GM10248 (cell line): ENCODE measurements at regions not wholly inside any gene's neighbourhood (a gene's known extent, or its start where the extent isn't known, plus 50 kb on each side); places are given as distances from the start of the nearest gene placed in this dataset.

ENCODE experiments used
- CTCF ChIA-PET: fragments of 300-600 bp; sonication (Branson Sonifier 250); formaldehyde crosslinking; extraction: SDS; loops from one replicate; lab custom pipeline; 2021; ENCODE audit warnings: antibody characterized with exemption; lab: Yijun Ruan, JAX
- POLR2A ChIA-PET: fragments of 350-650 bp; sonication (Branson Sonifier 250); formaldehyde crosslinking; extraction: SDS; loops from one replicate; lab custom pipeline; 2020; ENCODE audit warnings: antibody characterized with exemption; lab: Yijun Ruan, JAX
- DNase-seq: peaks from one replicate; pipeline ENCODE4 v3.0.0; 2012; ENCODE audit errors: extremely low spot score
- CTCF ChIP-seq: IDR thresholded peaks from 2 replicates; pipeline ENCODE4 v1.5.1; 2012; ENCODE audit warnings: mild to moderate bottlenecking, low read depth; ENCODE audit errors: extremely low read depth, missing control alignments, control extremely low read depth

- CTCF ChIA-PET = no interaction called here
- no peak for TF ChIP-seq CTCF
- POLR2A ChIA-PET = no interaction called here
- no peak for DNase-seq
Observed at GRCh38 chr16:9381399-9381798, 290.0 kb downstream of the HAPSTR1 start.

- ChIA-PET CTCF (no interaction called here), POLR2A (no interaction called here)
- no peak for TF ChIP-seq CTCF
- no peak for DNase-seq
Observed at GRCh38 chr16:9381905-9382304, 290.5 kb downstream of the HAPSTR1 start.

GRCh38 chr16:9383281-9383680 is 291.8 kb downstream of the HAPSTR1 start:
- ChIA-PET CTCF (no interaction called here), POLR2A (no interaction called here)
- DNase-seq = no peak
- no peak for TF ChIP-seq CTCF

GRCh38 chr16:9384141-9384540 is 292.7 kb downstream of the HAPSTR1 start:
- CTCF ChIA-PET = no interaction called here
- POLR2A ChIA-PET = no interaction called here
- no peak for TF ChIP-seq CTCF
- DNase-seq = no peak

GRCh38 chr16:9389543-9390207 is 298.2 kb downstream of the HAPSTR1 start:
- ChIA-PET CTCF (no interaction called here), POLR2A (no interaction called here)

GRCh38 chr16:9392956-9393355 is 301.5 kb downstream of the HAPSTR1 start:
- no peak for TF ChIP-seq CTCF
- ChIA-PET POLR2A (no interaction called here), CTCF (no interaction called here)
- no peak for DNase-seq

More at GRCh38 chr16:9389543-9390207, 298.2 kb downstream of the HAPSTR1 start:
- DNase-seq = no peak
- TF ChIP-seq CTCF = no peak
